Central memory CD4-positive, alpha-beta T cell (primary cell): ENCODE measurements at regions not wholly inside any gene's neighbourhood (a gene's known extent, or its start where the extent isn't known, plus 50 kb on each side); places are given as distances from the start of the nearest gene placed in this dataset.
"Not testable (repeated sequence)": the region's sequence is repeated elsewhere in the genome, so short reads cannot be mapped to it uniquely, and the experiment has no call there.

Experiments used
- DNase-seq: peaks from one replicate; pipeline ENCODE4 v3.0.0; 2022

GRCh38 chr13:90872491-90873025 is 474.9 kb upstream of the MIR17HG start:
- no peak for DNase-seq

GRCh38 chr13:90880790-90881189 is 466.7 kb upstream of the MIR17HG start:
- no peak for DNase-seq

- no peak for DNase-seq
These were observed 464.9 kb upstream of the MIR17HG start for GRCh38 chr13:90882551-90882950.

- DNase-seq: no peak
These were observed 463.9 kb upstream of the MIR17HG start for GRCh38 chr13:90883592-90883991.

GRCh38 chr13:90884066-90884465 is 463.4 kb upstream of the MIR17HG start:
- DNase-seq: no peak

- no peak for DNase-seq
These were observed 457.3 kb upstream of the MIR17HG start for GRCh38 chr13:90889906-90890834.

GRCh38 chr13:90891329-90891728 is 456.2 kb upstream of the MIR17HG start:
- DNase-seq: no peak

- DNase-seq: not testable (repeated sequence)
These were observed 454.3 kb upstream of the MIR17HG start for GRCh38 chr13:90893199-90893598.

GRCh38 chr13:90896002-90896401 is 451.5 kb upstream of the MIR17HG start:
- DNase-seq: no peak

- DNase-seq: no peak
These were observed 448.7 kb upstream of the MIR17HG start for GRCh38 chr13:90898811-90899210.

GRCh38 chr13:90899416-90899815 is 448.1 kb upstream of the MIR17HG start:
- DNase-seq: no peak

- no peak for DNase-seq
These were observed 445.2 kb upstream of the MIR17HG start for GRCh38 chr13:90902255-90902654.

GRCh38 chr13:90906554-90906953 is 440.9 kb upstream of the MIR17HG start:
- DNase-seq: no peak

GRCh38 chr13:90908792-90909191 is 438.7 kb upstream of the MIR17HG start:
- DNase-seq: no peak

- DNase-seq: no peak
These were observed 437.4 kb upstream of the MIR17HG start for GRCh38 chr13:90910018-90910639.

- DNase-seq: no peak
These were observed 435.2 kb upstream of the MIR17HG start for GRCh38 chr13:90912247-90912646.

- no peak for DNase-seq
These were observed 429.0 kb upstream of the MIR17HG start for GRCh38 chr13:90918536-90918935.

GRCh38 chr13:90919153-90919552 is 428.3 kb upstream of the MIR17HG start:
- DNase-seq: no peak

- DNase-seq: no peak
These were observed 421.0 kb upstream of the MIR17HG start for GRCh38 chr13:90926459-90926858.

- no peak for DNase-seq
These were observed 419.4 kb upstream of the MIR17HG start for GRCh38 chr13:90928109-90928508.

- DNase-seq: no peak
These were observed 414.2 kb upstream of the MIR17HG start for GRCh38 chr13:90933097-90933826.

GRCh38 chr13:90934741-90935140 is 412.7 kb upstream of the MIR17HG start:
- no peak for DNase-seq

- DNase-seq: no peak
These were observed 408.6 kb upstream of the MIR17HG start for GRCh38 chr13:90938848-90939247.
